ENCODE measurements at regions not wholly inside any gene's neighbourhood (a gene's known extent, or its start where the extent isn't known, plus 50 kb on each side); places are given as distances from the start of the nearest gene placed in this dataset.

GRCh38 chr4:17313194-17313593 is 198.7 kb downstream of the QDPR start:
- TF ChIP-seq CTCF (IDR thresholded peaks at IDR 0.05) (no peak), EZH2 (IDR thresholded peaks at IDR 0.05) (no peak), EZH2phosphoT487 (IDR thresholded peaks at IDR 0.05) (no peak)

Measured in neural progenitor cell (in vitro differentiated cells).